Right cardiac atrium (tissue), 5 donors: ENCODE measurements at regions not wholly inside any gene's neighbourhood (a gene's known extent, or its start where the extent isn't known, plus 50 kb on each side); places are given as distances from the start of the nearest gene placed in this dataset.
A peak's percentile ranks its signal among the peaks of the same experiment; 100 is the strongest.

ENCODE experiments used
- ATAC-seq, 2 donors: fragments of 200-7000 bp; cut with Tn5 transposase; one replicate each; pipeline versions ENCODE4 v1.8.0 to v1.9.1; 2020; ENCODE audit warnings: moderate library complexity in 2 of 2, mild to moderate bottlenecking in 1 of 2
- DNase-seq, 3 donors: peaks; one replicate each; pipeline ENCODE4 v3.0.0-alpha.2; 2020
- H3K27ac ChIP-seq: one replicate; pipeline ENCODE4 v1.5.1; 2013; ENCODE audit warnings: mild to moderate bottlenecking, low read length, control low read depth, moderate library complexity
- H3K27me3 ChIP-seq: one replicate; pipeline ENCODE4 v1.6.1; 2013; ENCODE audit not compliant: control insufficient read depth, insufficient read depth
- H3K4me1 ChIP-seq: one replicate; pipeline ENCODE4 v1.6.1; 2013; ENCODE audit warnings: low read length; ENCODE audit not compliant: control insufficient read depth, insufficient read depth
- H3K4me3 ChIP-seq: one replicate; pipeline ENCODE4 v1.5.1; 2013; ENCODE audit warnings: low read length, control low read depth
- H3K9me3 ChIP-seq: one replicate; pipeline ENCODE4 v1.6.1; 2013; ENCODE audit warnings: low read length; ENCODE audit not compliant: control insufficient read depth
- WGBS: extraction: QIAGEN DNeasy Blood & Tissue Kit; methylation state at CpG from one replicate; pipeline ENCODE4 v1.1.7; 2013; 5-methylcytosine and 5-hydroxymethylcytosine counted together
- intact Hi-C, 4 donors: fragments of 100-400 bp; cut with DNase I; formaldehyde crosslinking; loops; one replicate each; pipeline versions ENCODE4 v1.11.0 to v1.14.0; 2022 to 2023
- donor health status: healthy with polysubstance abuse.
- donor health status: DM: no; HTN: yes; CAD: no.
- donor health status: DM: no; HTN: no; CAD: no.
- donor health status: DM: no; HTN: yes; CAD: no; lungs with severe emphysema.
- donor health status: DM: yes; HTN: yes; CAD: no.

- no peak for ATAC-seq
- intact Hi-C loops, result no loop called here
- H3K9me3 ChIP-seq, result no peaks in the 10 kb centered on the region
- no peaks in the 10 kb centered on the region for H3K27me3 ChIP-seq
- DNase-seq, result no peak
- H3K27ac ChIP-seq, result no peak overlapping the region
- H3K4me1 ChIP-seq, result no peaks in the 10 kb centered on the region
- no peak overlapping the region for H3K4me3 ChIP-seq
Observed at GRCh38 chr6:113449051-113449450, 408.1 kb upstream of the MARCKS start.

GRCh38 chr6:113450061-113450465 is 407.1 kb upstream of the MARCKS start:
- Histone ChIP-seq H3K9me3 (no peaks in the 10 kb centered on the region), H3K27me3 (no peaks in the 10 kb centered on the region), H3K4me1 (no peaks in the 10 kb centered on the region), H3K27ac (no peak overlapping the region), H3K4me3 (no peak overlapping the region)
- 54% methylated on average over 1 of the region's 1 CpG for WGBS
- ATAC-seq (no peak), DNase-seq (no peak)
- intact Hi-C loops, result no loop called here

GRCh38 chr6:113451049-113451448 is 406.1 kb upstream of the MARCKS start:
- Histone ChIP-seq H3K9me3 (no peaks in the 10 kb centered on the region), H3K4me3 (no peak overlapping the region), H3K4me1 (no peaks in the 10 kb centered on the region), H3K27ac (no peak overlapping the region), H3K27me3 (no peaks in the 10 kb centered on the region)
- WGBS, result 96% methylated on average over 3 of the region's 3 CpGs
- ATAC-seq (no peak), DNase-seq (no peak)
- intact Hi-C loops, result no loop called here

- ATAC-seq (peak; percentile 88 to 90), DNase-seq (peak in 2 of 3 donors; percentile 50 to 64)
- intact Hi-C loops, result no loop called here
- no peak overlapping the region for H3K27ac ChIP-seq
- no peaks in the 10 kb centered on the region for H3K27me3 ChIP-seq
- WGBS, result 63% methylated on average over 4 of the region's 4 CpGs
- no peaks in the 10 kb centered on the region for H3K4me1 ChIP-seq
- no peaks in the 10 kb centered on the region for H3K9me3 ChIP-seq
- H3K4me3 ChIP-seq, result no peak overlapping the region
Observed at GRCh38 chr6:113457198-113457597, 399.9 kb upstream of the MARCKS start.

GRCh38 chr6:113457751-113458150 is 399.4 kb upstream of the MARCKS start:
- Histone ChIP-seq H3K27ac (no peak overlapping the region), H3K4me1 (no peaks in the 10 kb centered on the region), H3K27me3 (no peaks in the 10 kb centered on the region), H3K9me3 (no peaks in the 10 kb centered on the region), H3K4me3 (no peak overlapping the region)
- WGBS, result 48% methylated on average over 2 of the region's 2 CpGs
- ATAC-seq, result no peak
- DNase-seq, result no peak
- intact Hi-C loops, result no loop called here

GRCh38 chr6:113458368-113459010 is 398.7 kb upstream of the MARCKS start:
- Histone ChIP-seq H3K9me3 (no peaks in the 10 kb centered on the region), H3K4me3 (no peak overlapping the region), H3K27ac (no peak overlapping the region), H3K4me1 (no peaks in the 10 kb centered on the region), H3K27me3 (no peaks in the 10 kb centered on the region)
- DNase-seq (no peak), ATAC-seq (no peak)
- 17% methylated on average over 2 of the region's 2 CpGs for WGBS
- intact Hi-C loops, result no loop called here

- no peak for DNase-seq
- H3K4me1 ChIP-seq, result no peaks in the 10 kb centered on the region
- 65% methylated on average over 4 of the region's 4 CpGs for WGBS
- no peak for ATAC-seq
- intact Hi-C loops, result no loop called here
- H3K4me3 ChIP-seq, result no peak overlapping the region
- no peaks in the 10 kb centered on the region for H3K27me3 ChIP-seq
- no peak overlapping the region for H3K27ac ChIP-seq
- H3K9me3 ChIP-seq, result no peaks in the 10 kb centered on the region
Observed at GRCh38 chr6:113461153-113461932, 395.8 kb upstream of the MARCKS start.

GRCh38 chr6:113464536-113464935 is 392.6 kb upstream of the MARCKS start:
- H3K4me1 ChIP-seq, result no peaks in the 10 kb centered on the region
- DNase-seq, result no peak
- no peaks in the 10 kb centered on the region for H3K27me3 ChIP-seq
- ATAC-seq, result no peak
- WGBS, result 75% methylated on average over 3 of the region's 3 CpGs
- no peak overlapping the region for H3K4me3 ChIP-seq
- H3K9me3 ChIP-seq, result no peaks in the 10 kb centered on the region
- intact Hi-C loops, result no loop called here
- no peak overlapping the region for H3K27ac ChIP-seq

- ATAC-seq, result peak in 1 of 2 donors; percentile 63
- no peak overlapping the region for H3K4me3 ChIP-seq
- H3K27ac ChIP-seq, result no peak overlapping the region
- DNase-seq, result no peak
- intact Hi-C loops, result no loop called here
- H3K4me1 ChIP-seq, result no peaks in the 10 kb centered on the region
- WGBS, result 72% methylated on average over 3 of the region's 3 CpGs
- H3K9me3 ChIP-seq, result no peaks in the 10 kb centered on the region
- no peaks in the 10 kb centered on the region for H3K27me3 ChIP-seq
Observed at GRCh38 chr6:113464960-113465359, 392.2 kb upstream of the MARCKS start.

GRCh38 chr6:113466526-113466925 is 390.6 kb upstream of the MARCKS start:
- no peak overlapping the region for H3K4me3 ChIP-seq
- ATAC-seq (no peak), DNase-seq (no peak)
- intact Hi-C loops, result no loop called here
- H3K27me3 ChIP-seq, result no peaks in the 10 kb centered on the region
- H3K9me3 ChIP-seq, result no peaks in the 10 kb centered on the region
- no peaks in the 10 kb centered on the region for H3K4me1 ChIP-seq
- H3K27ac ChIP-seq, result no peak overlapping the region
- WGBS, result 85% methylated on average over 4 of the region's 4 CpGs

- ATAC-seq (no peak), DNase-seq (no peak)
- intact Hi-C loops, result no loop called here
- Histone ChIP-seq H3K4me1 (peaks cover 2% of the 10 kb centered on the region), H3K9me3 (no peaks in the 10 kb centered on the region), H3K27ac (no peak overlapping the region), H3K27me3 (no peaks in the 10 kb centered on the region), H3K4me3 (no peak overlapping the region)
- 100% methylated on average over 1 of the region's 1 CpG for WGBS
Observed at GRCh38 chr6:113475392-113475791, 381.8 kb upstream of the MARCKS start.
